SK-N-SH (cell line): ENCODE measurements at regions not wholly inside any gene's neighbourhood (a gene's known extent, or its start where the extent isn't known, plus 50 kb on each side); places are given as distances from the start of the nearest gene placed in this dataset.

Experiments
- CTCF ChIA-PET: fragments of 300-600, 350-600 bp; formaldehyde crosslinking; extraction: SDS; loops from one replicate; lab custom pipeline; 2021; lab: Yijun Ruan, JAX
- POLR2A ChIA-PET: fragments of 350-600 bp; sonication (Branson Sonifier 250); formaldehyde crosslinking; extraction: SDS; loops from one replicate; lab custom pipeline; 2020; ENCODE audit warnings: antibody characterized with exemption, inconsistent platforms; lab: Yijun Ruan, JAX
- DNase-seq: peaks from one replicate; pipeline ENCODE4 v3.0.0; 2012
- H2AFZ ChIP-seq: fragments of 200-600 bp; sonication (generic); 2 replicates; pipeline ENCODE4 v1.8.1; 2016; ENCODE audit warnings: antibody characterized with exemption, mild to moderate bottlenecking, low read depth
- H3F3A ChIP-seq: fragments of 200-600 bp; sonication (generic); replicated peaks from 2 replicates; pipeline ENCODE3; 2016; ENCODE audit warnings: antibody characterized with exemption, mild to moderate bottlenecking; ENCODE audit not compliant: insufficient read depth
- H3K27ac ChIP-seq, 2 experiments: fragments of 200-500 bp in 1 of 2; fragments of 200-600 bp in 1 of 2; sonication (Bioruptor generic) in 1 of 2; sonication (generic), shearing (Covaris generic) in 1 of 2; 2 replicates each; pipeline versions ENCODE4 v1.5.1 to v1.6.1; 2014 to 2016; ENCODE audit warnings: low read depth in 2 of 2, inconsistent platforms in 1 of 2, low read length in 1 of 2, mild to moderate bottlenecking in 1 of 2, mixed read lengths in 1 of 2
- H3K27me3 ChIP-seq: fragments of 200-600 bp; sonication (generic), shearing (Covaris generic); 2 replicates; pipeline ENCODE4 v1.6.1; 2016; ENCODE audit warnings: mixed run types; ENCODE audit not compliant: insufficient read depth
- H3K36me3 ChIP-seq, 2 experiments: fragments of 200-500 bp in 1 of 2; fragments of 200-600 bp in 1 of 2; sonication (Bioruptor generic) in 1 of 2; sonication (generic) in 1 of 2; replicated peaks in 1 of 2; 2 replicates each; pipeline versions ENCODE3 to v1.5.1; 2014 to 2016; ENCODE audit warnings: low read length in 1 of 2, mild to moderate bottlenecking in 1 of 2; ENCODE audit not compliant: insufficient read depth in 2 of 2, control insufficient read depth in 1 of 2
- H3K4me1 ChIP-seq, 2 experiments: fragments of 200-500 bp in 1 of 2; fragments of 200-600 bp in 1 of 2; sonication (Bioruptor generic) in 1 of 2; sonication (generic), shearing (Covaris generic) in 1 of 2; 2 replicates each; pipeline versions ENCODE4 v1.5.1 to v1.6.1; 2014 to 2016; ENCODE audit warnings: low read depth in 1 of 2, low read length in 1 of 2, mixed run types in 1 of 2; ENCODE audit not compliant: insufficient read depth in 2 of 2, control insufficient read depth in 1 of 2
- H3K4me2 ChIP-seq: fragments of 200-600 bp; sonication (generic), shearing (Covaris generic); 2 replicates; pipeline ENCODE4 v1.6.1; 2017; ENCODE audit warnings: mixed run types
- H3K4me3 ChIP-seq, 2 experiments: fragments of 200-500 bp in 1 of 2; fragments of 200-600 bp in 1 of 2; sonication (Bioruptor generic) in 1 of 2; sonication (generic), shearing (Covaris generic) in 1 of 2; 2 replicates each; pipeline versions ENCODE4 v1.5.1 to v1.8.1; 2014 to 2016; ENCODE audit warnings: low read depth in 2 of 2, inconsistent platforms in 1 of 2, low read length in 1 of 2, mild to moderate bottlenecking in 1 of 2, mixed read lengths in 1 of 2, moderate library complexity in 1 of 2
- H3K79me2 ChIP-seq: fragments of 200-600 bp; sonication (generic); 2 replicates; pipeline ENCODE4 v1.8.1; 2017; ENCODE audit warnings: mild to moderate bottlenecking; ENCODE audit not compliant: insufficient read depth
- H3K9ac ChIP-seq: fragments of 200-600 bp; sonication (generic); 2 replicates; pipeline ENCODE4 v1.6.1; 2017; ENCODE audit warnings: mixed run types
- H3K9me2 ChIP-seq: fragments of 200-600 bp; sonication (generic); 2 replicates; pipeline ENCODE4 v1.6.1; 2017; ENCODE audit warnings: mixed run types
- H3K9me3 ChIP-seq: fragments of 200-600 bp; sonication (generic); 2 replicates; pipeline ENCODE4 v1.6.1; 2017; ENCODE audit warnings: mixed run types, mild to moderate bottlenecking, moderate library complexity
- H4K20me1 ChIP-seq: fragments of 200-600 bp; sonication (generic); 2 replicates; pipeline ENCODE4 v1.6.1; 2017; ENCODE audit warnings: mild to moderate bottlenecking, mixed run types; ENCODE audit not compliant: insufficient read depth
- CTCF ChIP-seq: fragments of 200-600 bp; sonication (generic); IDR thresholded peaks from 2 replicates; pipeline ENCODE4 v1.6.1; 2017; ENCODE audit warnings: antibody characterized with exemption, mild to moderate bottlenecking, moderate library complexity
- EP300 ChIP-seq, 2 experiments: IDR thresholded peaks; 2 replicates each; pipeline versions ENCODE4 v1.4.0 to v1.6.1; 2012; ENCODE audit warnings: borderline replicate concordance in 1 of 2, low read depth in 1 of 2, low read length in 1 of 2
- EZH2phosphoT487 ChIP-seq: fragments of 200-600 bp; sonication (generic); IDR thresholded peaks from 2 replicates; pipeline ENCODE4 v1.6.1; 2017; ENCODE audit warnings: low read depth, mixed run types, mild to moderate bottlenecking, antibody characterized with exemption, moderate library complexity, borderline replicate concordance
- FOSL2 ChIP-seq: IDR thresholded peaks from 2 replicates; pipeline ENCODE4 v1.4.0; 2012; ENCODE audit warnings: low read depth, mild to moderate bottlenecking, moderate library complexity, borderline replicate concordance
- FOXJ3 ChIP-seq: sonication (generic); formaldehyde crosslinking; IDR thresholded peaks from 2 replicates; pipeline ENCODE4 v1.5.1; 2020; ENCODE audit warnings: mild to moderate bottlenecking, missing genetic modification reagents
- GABPA ChIP-seq: IDR thresholded peaks from 2 replicates; pipeline ENCODE4 v1.4.0; 2012; ENCODE audit warnings: low read depth, mild to moderate bottlenecking
- GATA2 ChIP-seq: sonication (generic); formaldehyde crosslinking; IDR thresholded peaks from 2 replicates; pipeline ENCODE4 v1.5.0; 2020; ENCODE audit warnings: mild to moderate bottlenecking, missing genetic modification reagents
- JUND ChIP-seq: IDR thresholded peaks from 2 replicates; pipeline ENCODE4 v1.4.0; 2012
- MXI1 ChIP-seq: IDR thresholded peaks from 2 replicates; pipeline ENCODE4 v1.6.1; 2012; ENCODE audit warnings: mild to moderate bottlenecking, low read depth, low read length, improper control_type of control experiment
- PBX3 ChIP-seq: IDR thresholded peaks from 2 replicates; pipeline ENCODE4; 2012
- POLR2AphosphoS5 ChIP-seq: IDR thresholded peaks from 2 replicates; pipeline ENCODE4 v1.6.1; 2012; ENCODE audit warnings: low read depth, low read length
- RAD21 ChIP-seq: IDR thresholded peaks from 2 replicates; pipeline ENCODE4 v1.6.1; 2012; ENCODE audit warnings: mild to moderate bottlenecking, low read length
- REST ChIP-seq: IDR thresholded peaks from 2 replicates; pipeline ENCODE4 v1.6.1; 2012; ENCODE audit warnings: mild to moderate bottlenecking, low read depth, low read length, moderate library complexity
- YY1 ChIP-seq: IDR thresholded peaks from 2 replicates; pipeline ENCODE4 v1.4.0; 2012; ENCODE audit warnings: low read depth, mild to moderate bottlenecking
- WGBS: methylation state at CpG from one replicate; pipeline ENCODE4 v1.1.6; 2017; ENCODE audit warnings: low lambda C conversion rate; 5-methylcytosine and 5-hydroxymethylcytosine counted together
- TF ChIP-seq, protein P1 (sequence below): IDR thresholded peaks from 2 replicates; pipeline ENCODE4 v1.4.0; 2012; ENCODE audit warnings: low read depth, borderline replicate concordance
- TF ChIP-seq, protein P2 (sequence below): fragments of 150-350 bp; IDR thresholded peaks from 2 replicates; pipeline ENCODE4 v1.6.1; 2016; ENCODE audit warnings: mild to moderate bottlenecking, low read depth, low read length
- TF ChIP-seq, protein P3 (sequence below): IDR thresholded peaks from 2 replicates; pipeline ENCODE4 v1.4.0; 2012; ENCODE audit warnings: low read depth, borderline replicate concordance

DNA sequence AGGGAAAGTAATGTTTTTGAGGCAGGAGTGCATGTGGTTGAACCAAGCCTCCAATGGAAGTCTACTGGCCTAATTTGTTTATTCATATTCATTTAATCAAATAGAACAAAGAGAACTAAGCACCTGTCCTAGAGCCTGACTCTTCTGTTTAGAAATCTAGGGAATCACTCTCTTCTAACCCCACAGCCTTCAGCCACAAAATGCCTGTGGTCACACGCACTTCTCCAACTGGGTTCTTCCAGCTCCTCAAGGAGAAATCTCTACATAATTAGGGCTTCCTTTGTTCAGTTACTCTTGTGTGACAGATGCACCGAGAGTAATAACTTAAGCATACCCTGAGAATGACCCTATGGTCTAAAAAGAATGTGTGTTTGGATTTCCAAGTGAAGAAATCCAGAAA lies 133.7 kb upstream of the NAMPT start:
- TF ChIP-seq, protein P1, sequence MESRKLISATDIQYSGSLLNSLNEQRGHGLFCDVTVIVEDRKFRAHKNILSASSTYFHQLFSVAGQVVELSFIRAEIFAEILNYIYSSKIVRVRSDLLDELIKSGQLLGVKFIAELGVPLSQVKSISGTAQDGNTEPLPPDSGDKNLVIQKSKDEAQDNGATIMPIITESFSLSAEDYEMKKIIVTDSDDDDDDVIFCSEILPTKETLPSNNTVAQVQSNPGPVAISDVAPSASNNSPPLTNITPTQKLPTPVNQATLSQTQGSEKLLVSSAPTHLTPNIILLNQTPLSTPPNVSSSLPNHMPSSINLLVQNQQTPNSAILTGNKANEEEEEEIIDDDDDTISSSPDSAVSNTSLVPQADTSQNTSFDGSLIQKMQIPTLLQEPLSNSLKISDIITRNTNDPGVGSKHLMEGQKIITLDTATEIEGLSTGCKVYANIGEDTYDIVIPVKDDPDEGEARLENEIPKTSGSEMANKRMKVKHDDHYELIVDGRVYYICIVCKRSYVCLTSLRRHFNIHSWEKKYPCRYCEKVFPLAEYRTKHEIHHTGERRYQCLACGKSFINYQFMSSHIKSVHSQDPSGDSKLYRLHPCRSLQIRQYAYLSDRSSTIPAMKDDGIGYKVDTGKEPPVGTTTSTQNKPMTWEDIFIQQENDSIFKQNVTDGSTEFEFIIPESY = no peak
- TF ChIP-seq, protein P2, sequence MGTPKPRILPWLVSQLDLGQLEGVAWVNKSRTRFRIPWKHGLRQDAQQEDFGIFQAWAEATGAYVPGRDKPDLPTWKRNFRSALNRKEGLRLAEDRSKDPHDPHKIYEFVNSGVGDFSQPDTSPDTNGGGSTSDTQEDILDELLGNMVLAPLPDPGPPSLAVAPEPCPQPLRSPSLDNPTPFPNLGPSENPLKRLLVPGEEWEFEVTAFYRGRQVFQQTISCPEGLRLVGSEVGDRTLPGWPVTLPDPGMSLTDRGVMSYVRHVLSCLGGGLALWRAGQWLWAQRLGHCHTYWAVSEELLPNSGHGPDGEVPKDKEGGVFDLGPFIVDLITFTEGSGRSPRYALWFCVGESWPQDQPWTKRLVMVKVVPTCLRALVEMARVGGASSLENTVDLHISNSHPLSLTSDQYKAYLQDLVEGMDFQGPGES = no peak
- TF ChIP-seq POLR2AphosphoS5 (no peak), EP300 (IDR thresholded peaks at IDR 0.05; ENCODE audit: borderline replicate concordance in 1 of 2, low read depth in 1 of 2, low read length in 1 of 2) (no peak), CTCF (no peak), GABPA (no peak), YY1 (no peak), GATA2 (CRISPR knock-in tag) (no peak), RAD21 (no peak), REST (no peak), EZH2phosphoT487 (no peak), MXI1 (no peak), JUND (no peak), FOXJ3 (CRISPR knock-in tag) (no peak), PBX3 (no peak), FOSL2 (no peak)
- TF ChIP-seq, protein P3, sequence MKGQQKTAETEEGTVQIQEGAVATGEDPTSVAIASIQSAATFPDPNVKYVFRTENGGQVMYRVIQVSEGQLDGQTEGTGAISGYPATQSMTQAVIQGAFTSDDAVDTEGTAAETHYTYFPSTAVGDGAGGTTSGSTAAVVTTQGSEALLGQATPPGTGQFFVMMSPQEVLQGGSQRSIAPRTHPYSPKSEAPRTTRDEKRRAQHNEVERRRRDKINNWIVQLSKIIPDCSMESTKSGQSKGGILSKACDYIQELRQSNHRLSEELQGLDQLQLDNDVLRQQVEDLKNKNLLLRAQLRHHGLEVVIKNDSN = no peak
- POLR2A ChIA-PET = no interaction called here
- CTCF ChIA-PET = no interaction called here

More for the DNA sequence above, 133.7 kb upstream of the NAMPT start:
- H3K36me3 ChIP-seq = no peaks in the 10 kb centered on the region
- H3K4me1 ChIP-seq = peaks cover 11 to 15% of the 10 kb centered on the region in 2 experiments
- no peak overlapping the region for H3K4me3 ChIP-seq
- H3F3A ChIP-seq = peaks cover 13% of the 10 kb centered on the region
- no peak overlapping the region for H3K4me2 ChIP-seq
- H3K79me2 ChIP-seq = no peaks in the 10 kb centered on the region
- no peak overlapping the region for H2AFZ ChIP-seq
- WGBS = 83% methylated on average over 2 of the region's 2 CpGs
- DNase-seq = no peak
- H3K27ac ChIP-seq = no peak overlapping the region
- H3K9ac ChIP-seq = no peak overlapping the region
- H3K9me2 ChIP-seq = no peaks in the 10 kb centered on the region
- H4K20me1 ChIP-seq = no peaks in the 10 kb centered on the region
- no peaks in the 10 kb centered on the region for H3K27me3 ChIP-seq
- peaks cover 18% of the 10 kb centered on the region for H3K9me3 ChIP-seq
